GM19467 (cell line): ENCODE measurements at regions not wholly inside any gene's neighbourhood (a gene's known extent, or its start where the extent isn't known, plus 50 kb on each side); places are given as distances from the start of the nearest gene placed in this dataset.

ENCODE experiments used
- ATAC-seq: cut with Tn5 transposase; IDR thresholded peaks from one replicate; pipeline ENCODE4 v1.9.1; 2021; ENCODE audit warnings: mild to moderate bottlenecking, moderate library complexity; ENCODE audit not compliant: unreplicated experiment

DNA sequence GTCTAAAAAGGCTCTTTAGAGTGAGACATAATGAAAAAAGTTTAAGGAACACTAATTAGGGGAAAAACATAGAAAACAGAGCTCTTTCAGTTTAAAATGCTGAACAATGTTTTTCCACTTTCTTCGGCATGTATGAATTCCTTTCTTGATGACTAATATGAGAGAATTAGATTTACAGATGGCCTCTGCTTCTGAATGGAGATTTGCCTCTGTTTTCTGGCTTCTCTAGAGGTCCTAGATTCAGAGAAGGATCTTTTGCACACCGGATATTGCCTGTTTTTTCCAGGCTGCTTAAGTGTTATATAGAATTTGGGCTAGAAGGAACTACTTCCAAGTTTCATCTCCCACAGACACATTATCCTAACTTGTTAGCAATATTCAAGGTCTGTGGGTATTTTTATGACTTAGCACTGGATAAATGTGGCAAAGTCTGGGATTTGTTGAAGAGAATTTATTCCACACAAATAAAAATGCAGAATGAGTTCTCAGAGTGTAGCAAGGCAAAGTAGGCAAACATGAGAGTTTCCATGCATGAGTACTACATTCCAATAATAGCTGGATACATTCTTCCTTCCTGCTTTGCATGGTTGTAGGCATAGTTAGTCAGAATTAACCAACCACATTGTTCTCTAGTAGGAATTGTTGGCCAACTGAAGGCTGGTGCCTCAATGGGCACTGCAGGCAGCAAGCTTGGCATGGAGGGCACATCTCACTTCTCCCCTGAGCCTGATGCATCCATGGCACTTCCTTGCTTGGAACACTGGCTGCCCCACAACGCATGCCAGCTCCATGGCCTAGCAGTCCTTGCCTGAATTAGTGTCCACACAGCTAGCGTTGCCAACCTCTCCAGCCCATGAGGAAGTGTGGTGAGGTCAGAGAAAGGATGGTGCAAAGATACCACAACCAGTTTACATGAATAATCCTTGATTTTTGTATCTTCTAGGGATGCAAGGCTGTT, 224.2 kb downstream of the CLIC5 start:
- ATAC-seq = no peak

DNA sequence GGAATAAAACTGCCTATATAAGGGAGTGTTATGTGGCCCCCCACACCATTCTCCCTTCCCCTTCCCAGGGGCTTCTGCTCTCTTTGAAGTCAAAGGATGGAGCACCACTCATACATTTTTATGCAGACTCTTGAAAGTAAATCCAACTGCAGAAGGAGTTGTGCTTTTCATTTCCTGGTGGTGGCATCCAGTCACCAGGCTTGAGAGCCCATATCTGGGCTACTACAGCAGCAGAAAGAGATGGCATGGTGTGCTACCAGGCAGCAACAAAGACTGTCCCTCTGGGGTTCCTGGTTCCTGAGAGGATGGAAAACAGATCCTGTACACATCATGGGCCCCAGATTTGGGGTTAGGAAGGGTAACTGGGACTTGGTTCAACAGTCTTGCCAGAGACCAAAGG, 226.4 kb downstream of the CLIC5 start:
- no peak for ATAC-seq

DNA sequence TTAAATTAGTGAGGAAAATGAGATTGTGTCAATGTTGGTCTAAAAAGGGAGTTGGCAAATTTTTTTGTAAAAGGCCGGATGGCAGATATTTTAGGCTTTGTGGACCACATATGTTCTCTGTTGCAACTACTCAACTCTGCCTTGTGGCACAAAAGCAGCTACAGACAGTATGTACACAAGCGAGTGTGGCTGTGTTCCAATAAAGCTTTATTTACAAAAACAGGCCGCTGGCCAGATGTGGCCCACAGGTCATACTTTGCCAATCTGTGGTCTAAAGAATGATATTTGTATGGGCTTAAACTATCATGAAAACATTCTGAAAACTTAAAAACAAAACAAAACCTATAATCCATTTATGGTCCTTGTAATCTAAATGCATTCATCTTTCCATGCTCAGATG, 228.3 kb downstream of the CLIC5 start:
- no peak for ATAC-seq

DNA sequence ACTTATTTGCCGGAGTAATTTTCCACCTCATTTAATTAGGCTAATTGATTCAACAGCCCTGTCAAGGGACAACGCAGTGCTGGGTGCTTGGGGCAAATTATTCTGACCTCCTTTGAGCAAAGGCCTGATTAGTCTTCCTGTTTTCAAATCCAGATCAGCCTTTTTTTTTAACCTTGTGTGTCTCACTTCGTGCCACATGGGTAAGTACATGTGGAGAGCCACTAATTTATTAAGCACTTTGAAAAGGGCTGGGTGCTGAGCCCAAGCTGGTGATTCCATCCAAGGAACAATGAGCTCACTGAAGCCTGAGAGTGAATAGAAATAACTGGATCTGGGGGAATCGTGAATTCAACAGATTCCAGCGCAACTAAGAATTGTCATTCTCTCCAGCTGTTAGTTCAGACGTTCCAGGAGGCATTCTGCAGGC, 229.3 kb downstream of the CLIC5 start:
- no peak for ATAC-seq

DNA sequence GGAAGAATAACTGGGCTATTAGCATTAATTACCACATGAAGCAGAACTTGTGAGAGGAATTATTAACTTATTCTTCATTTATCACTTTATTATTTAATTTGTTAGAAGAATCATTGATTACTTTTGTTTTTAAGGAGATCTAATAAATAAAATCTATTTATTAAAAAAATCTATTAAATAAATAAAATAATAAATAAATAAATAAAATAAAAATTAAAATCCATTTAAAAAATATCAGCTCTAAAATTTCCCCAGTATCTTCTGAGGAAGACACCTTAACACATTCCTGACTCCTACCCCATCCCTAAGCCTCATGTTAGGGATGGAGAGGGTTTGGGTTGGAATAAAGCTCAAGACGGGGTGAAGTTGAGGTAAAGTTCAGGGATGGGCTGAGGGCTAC, 231.4 kb downstream of the CLIC5 start:
- ATAC-seq = no peak

DNA sequence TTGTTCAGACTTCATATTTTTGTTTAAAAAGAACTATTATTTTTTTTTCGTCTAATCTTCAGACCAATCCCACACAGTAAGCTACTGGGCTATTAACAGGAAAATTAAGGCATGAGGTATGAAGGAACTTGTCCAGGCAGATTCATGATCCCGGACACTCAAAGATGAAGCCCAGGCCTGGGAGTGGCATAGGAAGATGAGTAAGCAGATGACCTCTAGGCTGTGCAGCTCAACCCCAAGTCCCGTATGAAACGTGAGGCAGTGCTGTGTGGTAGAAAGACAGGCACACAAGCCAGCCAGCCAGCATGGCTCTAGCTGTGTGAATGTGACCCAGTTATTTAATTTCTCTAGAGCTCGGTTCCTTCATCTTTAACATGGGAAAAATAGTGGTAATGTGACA, 231.9 kb downstream of the CLIC5 start:
- no peak for ATAC-seq

DNA sequence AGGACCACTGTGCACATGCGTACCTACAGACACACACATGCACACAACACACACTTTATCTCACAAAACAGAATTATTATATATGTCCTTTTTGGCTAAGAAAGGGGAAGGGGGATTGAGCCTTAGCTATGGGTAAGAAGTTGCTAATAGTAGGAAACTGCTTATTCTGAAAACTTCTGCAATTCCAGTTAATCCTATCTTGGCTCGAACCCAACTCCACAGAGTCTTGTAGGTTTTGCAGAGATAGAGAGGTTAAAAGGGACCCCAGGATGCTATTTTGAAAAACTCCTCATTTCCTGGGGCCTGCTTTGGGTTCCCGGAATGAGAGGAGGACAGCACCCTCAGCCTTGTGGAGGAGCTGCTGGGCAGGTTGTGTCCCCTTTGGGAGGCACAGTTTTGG, 233.8 kb downstream of the CLIC5 start:
- no peak for ATAC-seq

DNA sequence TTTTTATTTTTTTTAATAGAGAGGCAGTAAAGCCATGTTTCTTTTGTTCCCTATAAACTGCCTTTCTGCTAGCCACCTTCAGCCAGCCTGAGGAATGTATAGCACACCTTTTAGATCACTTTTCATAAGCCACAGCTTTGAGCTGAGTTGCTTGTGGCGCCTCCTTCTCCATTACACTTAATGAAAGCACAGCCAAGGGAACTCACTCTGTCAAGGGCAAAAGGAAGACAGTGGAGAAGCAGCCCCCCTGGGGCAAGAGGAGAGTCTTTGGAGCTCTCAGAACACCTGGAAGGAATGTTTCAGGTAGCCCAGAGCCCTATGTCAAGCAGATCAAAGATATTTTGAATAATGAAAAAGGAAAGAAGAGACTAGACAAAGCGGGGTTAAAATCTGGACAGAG, 235.1 kb downstream of the CLIC5 start:
- ATAC-seq = no peak

DNA sequence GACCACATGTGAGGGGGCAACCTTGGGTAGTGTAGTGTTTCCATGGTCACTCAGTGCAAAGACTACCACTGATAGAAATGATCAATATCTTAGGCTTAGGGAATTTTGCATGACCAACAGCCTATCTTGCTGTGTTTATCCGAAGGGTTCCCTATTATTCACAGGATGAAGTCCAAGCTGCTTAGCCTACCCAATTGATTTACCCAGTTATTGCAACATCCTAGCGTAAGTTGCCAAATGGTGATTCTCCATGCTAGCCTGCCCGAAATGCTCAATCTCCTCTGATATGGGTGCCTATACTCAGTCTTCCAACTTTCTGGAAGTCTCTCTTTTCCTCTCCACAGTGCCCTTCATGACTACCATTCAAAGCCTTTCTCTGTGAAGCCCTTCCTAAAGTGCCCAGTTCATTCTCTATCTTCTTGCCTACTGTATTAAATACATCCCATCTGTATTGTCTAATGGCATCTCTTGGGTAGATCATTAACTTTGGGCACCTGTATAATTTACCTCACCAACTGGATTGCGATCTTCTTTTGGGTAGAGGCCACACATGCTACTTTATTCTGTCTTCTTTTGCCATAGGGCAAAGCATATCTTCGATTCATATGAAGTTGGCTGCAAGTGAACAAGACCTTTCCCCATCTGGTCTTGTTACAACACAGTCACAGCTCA, 240.5 kb downstream of the CLIC5 start:
- no peak for ATAC-seq

DNA sequence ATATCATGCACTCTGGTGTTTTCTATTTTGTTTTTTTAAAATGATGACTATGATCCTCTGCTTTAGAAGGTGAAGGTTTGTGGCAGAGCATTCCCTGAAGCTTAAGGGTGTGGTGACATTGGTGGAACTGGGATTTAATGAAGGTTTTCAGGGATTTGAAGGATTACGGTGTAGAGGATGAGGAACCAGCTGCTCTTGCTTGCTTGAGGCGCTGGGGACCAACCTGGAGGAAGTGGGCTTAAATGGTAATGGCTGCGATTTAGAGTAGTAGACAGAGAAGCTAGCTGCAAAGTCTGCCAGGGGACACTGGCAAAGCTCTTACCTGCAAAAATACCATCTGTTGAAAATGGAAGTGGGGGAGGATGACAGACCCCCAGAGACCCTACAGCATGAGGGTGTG, 241.8 kb downstream of the CLIC5 start:
- no peak for ATAC-seq

DNA sequence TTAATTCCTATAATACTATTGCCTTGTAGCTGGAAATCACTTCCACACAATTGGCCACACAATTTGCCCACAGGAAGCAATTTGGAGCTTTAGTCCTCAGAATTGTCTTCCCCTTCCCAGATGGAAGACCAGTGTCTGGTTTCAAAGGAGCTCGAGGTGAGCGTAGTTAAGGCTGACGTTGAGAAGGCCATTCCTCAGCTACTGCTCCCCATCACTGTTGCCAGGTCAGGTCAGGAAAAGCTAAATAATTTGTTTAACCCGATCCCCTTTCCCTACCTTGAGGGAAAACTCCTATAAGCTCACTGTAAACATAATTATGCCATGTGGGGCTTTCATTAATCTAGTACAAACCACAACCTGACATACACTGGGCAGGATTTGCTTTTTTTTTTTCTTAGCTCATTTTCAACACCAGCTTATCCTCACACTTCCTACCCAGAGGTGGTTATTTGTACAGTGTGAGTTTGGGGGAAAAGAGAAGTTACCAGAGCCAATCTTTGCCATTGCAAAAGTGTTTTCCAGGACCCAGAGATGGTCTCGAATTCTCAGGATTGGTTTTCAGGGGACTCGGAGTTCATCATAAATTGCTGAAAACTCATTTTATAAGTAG, 242.7 kb downstream of the CLIC5 start:
- no peak for ATAC-seq

DNA sequence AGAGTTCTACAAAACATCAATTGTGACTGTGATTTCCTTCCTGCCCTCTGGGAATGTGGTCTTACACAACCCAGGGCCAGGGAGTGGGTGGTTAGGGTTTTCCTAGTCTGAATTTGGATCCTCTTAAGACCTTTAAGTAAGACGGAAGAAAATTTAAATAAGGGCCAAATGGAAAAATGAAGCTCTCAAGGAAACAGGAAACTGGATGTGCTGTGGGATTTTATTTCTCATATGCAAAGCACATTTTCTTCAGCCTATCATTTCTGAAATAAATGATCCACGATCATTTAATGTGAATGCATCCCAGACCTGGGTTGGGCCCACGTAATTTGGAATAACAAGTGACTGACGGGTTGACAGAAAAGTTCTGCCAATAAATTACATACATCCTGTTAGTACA, 243.6 kb downstream of the CLIC5 start:
- no peak for ATAC-seq

DNA sequence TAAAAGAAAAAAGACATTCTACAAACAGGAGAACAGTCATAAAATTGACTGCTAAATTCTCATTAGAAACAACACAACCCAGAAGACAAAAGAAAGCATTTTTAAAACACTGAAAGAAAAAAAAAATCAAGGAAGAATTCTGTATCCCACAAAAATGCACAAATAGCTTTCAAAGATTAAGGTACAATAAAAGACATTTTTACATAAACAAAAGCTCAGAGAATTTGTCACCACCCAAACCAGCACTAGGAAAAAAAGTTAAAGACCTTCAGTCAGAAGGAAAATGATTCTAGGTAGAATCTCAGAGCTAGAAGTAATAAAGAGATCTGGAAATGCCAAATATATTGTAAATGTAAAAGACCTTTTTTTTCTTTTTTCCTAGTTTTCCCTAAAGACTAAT, 252.4 kb downstream of the CLIC5 start:
- ATAC-seq = no peak

DNA sequence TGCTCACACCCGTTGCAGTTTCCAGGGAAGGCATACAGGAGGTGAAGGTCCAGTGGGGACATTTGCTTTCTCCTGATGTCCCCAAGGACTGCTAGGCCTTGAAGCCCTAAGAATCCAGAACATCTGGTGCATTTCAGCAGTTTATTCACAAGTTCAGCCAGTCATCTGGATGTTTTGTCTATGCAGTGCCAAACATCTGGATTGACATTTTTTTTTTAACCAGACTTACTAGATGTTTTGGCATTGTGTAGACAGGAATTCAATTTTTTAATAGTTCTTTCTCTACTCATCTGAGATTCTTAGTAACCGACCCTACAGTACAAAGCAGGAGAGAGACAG, 256.2 kb downstream of the CLIC5 start:
- no peak for ATAC-seq

DNA sequence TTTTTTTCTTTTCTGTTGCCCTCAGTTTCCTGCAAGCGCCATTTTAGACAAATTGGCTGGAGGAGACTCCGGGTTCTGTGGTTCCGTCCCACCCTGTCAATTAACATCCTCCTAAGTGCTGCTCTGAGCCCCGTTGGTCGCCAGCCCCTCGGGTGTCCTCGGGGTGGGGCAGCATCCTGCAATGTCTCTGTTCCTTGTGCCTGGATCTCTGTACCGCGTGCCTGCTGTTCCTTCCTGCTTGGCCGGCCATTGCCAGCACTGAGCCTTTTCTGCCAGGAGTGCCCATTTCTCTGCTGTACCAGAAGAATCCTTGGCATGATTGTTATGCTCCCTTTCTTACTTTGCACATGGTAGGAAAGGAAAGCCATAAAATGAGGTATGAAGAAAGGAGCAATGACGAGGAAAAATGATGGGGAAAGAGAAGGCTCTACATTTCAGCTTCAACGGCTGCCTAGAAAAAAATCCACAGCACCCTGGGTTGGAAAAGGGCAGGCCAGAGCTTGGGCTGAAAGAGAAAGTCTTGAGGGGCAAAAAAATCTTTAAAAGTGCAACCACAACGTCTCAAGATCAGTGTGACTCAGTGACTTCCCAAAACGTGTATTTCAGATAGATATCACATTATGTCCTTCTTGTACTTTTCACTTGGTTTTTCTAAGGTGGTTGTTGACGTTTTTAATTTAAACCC, 256.7 kb downstream of the CLIC5 start:
- ATAC-seq = no peak

DNA sequence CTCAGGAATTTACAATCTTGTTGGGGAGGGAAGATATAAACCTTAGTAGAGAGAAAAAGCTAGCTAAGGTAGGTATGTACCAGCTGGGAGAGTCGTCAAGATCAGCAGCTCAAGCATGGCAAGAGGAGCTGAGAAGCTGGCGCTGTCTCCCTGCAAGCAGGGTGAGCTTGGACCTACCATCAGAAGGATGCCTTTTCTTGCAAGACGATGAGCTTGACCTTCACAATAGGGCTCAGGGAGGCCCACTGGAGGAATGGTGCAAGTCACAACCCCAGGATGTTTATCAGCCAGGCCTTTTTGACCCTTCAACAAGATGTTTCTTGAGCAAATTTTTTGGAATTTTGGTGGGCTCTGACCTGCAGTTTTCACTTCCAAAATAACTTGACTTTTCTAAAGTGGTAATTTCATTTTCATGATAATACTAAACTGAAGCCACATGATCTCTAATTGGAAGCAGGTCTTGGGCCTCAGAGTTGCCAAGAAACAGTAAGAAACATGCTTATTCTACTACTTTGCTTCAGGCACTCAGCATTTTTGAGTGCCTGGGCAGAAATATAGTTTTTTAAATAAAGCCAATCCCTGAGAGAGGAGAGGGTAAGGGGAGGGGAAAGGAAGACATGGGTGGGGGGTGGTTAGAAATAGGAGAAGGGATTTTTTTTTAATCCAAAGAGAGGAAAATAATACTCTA, 258.1 kb downstream of the CLIC5 start:
- ATAC-seq = no peak

DNA sequence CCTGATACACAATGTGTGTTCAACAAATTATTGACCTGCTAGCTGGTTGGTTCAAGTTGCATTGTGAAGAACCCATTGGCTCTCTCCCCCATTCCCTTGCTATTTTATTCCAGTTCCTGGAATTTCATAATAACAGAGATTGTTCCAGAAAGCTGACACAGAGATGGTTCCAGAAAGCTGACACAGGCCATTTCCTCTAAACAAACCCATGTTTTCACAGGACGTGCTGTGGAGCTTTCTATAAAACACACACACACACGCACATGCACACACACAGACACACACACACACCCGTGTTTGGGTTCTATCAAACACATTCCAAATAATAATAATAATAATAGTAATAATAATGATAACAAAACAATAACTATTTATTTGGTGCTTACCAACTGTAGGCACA, 259.1 kb downstream of the CLIC5 start:
- no peak for ATAC-seq

DNA sequence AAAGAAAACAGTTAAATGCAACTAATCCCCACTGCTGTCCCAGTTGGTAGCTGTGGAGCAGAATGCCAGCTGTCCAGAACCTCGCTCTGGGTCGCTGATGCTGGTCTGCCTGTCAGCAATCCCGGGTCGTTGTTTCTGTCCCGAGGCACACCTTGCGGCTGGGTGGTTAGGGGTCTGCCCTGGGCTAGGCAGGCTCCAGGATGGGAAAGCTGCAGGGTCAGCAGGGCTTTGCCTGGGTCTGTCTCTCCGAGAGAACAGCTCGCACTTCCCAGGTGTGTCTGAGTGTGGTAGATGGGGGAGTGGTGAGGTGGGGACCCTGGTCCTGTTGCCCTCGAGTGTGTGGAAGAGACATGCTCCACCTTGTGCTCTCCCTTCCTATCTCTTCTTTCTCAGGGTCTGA, 261.2 kb downstream of the CLIC5 start:
- ATAC-seq = no peak

DNA sequence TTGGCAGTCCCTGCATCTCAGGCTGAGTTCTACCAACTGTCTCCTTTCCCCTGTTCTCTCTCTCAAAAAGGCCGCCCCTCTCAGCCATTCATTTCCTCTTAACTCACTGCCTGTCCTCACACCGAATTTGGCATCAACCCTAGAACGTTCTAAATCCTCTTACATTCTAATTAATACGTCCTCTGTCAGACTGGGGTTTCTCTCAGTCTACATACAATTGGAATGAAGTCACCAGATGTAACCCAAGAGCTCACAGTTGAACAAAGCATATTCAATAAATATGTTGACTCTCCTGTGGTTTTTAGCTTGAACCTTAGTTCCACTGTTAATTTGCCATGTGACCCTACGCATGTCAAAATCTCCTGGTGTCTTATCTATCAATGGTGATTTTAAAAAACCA, 269.6 kb downstream of the CLIC5 start:
- ATAC-seq = no peak

DNA sequence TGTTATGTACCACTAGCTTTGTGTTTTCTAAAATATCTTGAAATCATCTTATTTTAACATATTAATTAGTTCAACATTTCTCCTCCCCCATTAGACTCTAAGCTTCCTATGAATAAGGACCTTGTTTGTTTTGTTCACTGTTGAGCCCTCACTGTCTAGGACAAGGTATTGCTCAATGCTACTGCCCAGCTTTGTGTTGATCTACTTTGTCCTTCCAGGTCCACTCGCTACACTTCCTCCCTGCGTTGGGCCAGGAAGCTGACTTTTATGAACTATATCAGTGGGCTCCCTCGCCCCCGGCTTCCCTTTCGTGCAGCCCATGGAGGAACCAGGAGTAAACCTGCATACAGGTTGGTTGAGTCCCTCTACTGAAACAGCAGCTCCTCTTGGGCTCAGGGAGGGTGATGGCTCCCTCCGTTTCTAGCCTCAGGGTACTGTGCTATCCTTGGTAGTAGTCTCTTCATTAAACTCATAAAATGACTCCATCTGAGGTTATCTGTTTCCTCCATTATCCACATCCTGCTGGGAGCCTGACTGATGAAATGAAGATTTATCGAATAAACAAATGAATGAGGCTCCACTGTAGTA, 272.5 kb downstream of the CLIC5 start:
- ATAC-seq = no peak

DNA sequence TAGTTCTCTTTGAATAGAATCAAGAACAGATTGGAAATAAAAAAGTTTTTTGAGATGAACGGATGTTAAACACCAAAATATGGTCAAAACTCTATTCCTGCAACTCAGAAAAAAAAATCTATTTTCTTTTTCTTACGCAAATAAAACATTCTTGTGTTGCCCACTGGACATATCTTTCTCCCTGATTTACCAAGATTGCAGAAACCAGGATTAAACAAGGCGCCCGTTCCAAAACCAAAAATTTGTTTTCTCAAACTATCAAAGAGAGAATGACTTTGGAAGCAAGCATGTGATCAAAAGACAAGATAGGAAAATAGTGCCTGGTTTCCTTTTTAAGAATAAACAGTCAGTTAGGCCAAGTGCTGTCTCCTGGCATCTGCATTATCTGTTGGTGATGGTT, 273.1 kb downstream of the CLIC5 start:
- no peak for ATAC-seq
